NCI-H2171 (cell line): ENCODE measurements at regions not wholly inside any gene's neighbourhood (a gene's known extent, or its start where the extent isn't known, plus 50 kb on each side); places are given as distances from the start of the nearest gene placed in this dataset.
A peak's percentile ranks its signal among the peaks of the same experiment; 100 is the strongest.
"Not testable (repeated sequence)": the region's sequence is repeated elsewhere in the genome, so short reads cannot be mapped to it uniquely, and the experiment has no call there.

Source experiments
- DNase-seq: peaks from one replicate; lab custom pipeline; 2025; lab: John Stamatoyannopoulos, UW

GRCh38 chr12:119931402-119931801 lies 54.3 kb upstream of the CIT start:
- no peak for DNase-seq

DNA sequence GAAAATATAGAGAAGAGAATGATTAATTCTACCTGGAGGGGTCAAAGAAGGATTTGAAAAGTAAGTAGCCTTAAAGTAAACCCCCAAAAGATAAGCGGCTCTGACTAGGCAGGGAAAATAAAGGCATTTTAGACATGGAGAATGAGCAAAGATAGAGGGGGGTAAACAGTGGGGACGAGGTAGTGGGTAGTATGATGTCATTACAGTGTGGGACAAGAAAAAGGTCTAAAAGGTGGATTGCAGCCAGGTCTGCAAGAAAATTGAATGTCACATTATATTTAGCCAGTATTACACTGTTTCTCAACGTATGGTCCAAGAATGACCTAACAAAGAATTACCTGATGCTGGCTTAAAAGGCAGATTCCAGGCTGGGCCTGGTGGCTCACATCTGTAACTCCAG lies 55.8 kb upstream of the CIT start:
- no peak for DNase-seq

- DNase-seq, result not testable (repeated sequence)
Measured at GRCh38 chr12:119934780-119935179, 54.3 kb upstream of the BICDL1 start.

- no peak for DNase-seq
Measured at GRCh38 chr12:119936705-119937311, 52.2 kb upstream of the BICDL1 start.

DNA sequence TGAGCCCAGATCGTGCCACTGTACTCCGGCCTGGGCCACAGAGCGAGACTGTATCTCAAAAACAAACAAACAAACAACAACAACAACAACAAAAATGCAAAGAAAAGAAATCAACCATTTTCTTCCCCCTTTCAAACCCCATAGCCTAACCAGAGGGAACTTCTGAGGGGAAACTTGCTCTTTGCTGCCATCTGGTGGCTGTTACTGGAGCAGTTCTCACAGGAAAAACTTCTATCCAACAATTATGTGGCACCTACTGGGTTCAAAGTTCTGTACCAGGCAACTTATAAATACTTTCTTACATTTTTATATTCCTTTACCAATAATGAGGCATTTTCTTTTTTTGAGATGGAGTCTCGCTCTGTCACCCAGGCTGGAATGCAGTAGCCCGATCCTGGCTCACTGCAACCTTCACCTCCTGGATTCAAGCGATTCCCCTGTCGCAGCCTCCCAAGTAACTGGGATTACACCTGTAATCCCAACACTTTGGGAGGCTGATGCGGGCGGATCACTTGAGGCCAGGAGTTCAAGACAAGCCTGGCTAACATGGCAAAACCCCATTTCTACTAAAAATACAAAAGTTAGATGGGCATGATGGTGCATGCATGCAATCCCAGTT lies 50.9 kb upstream of the BICDL1 start:
- DNase-seq, result peak; percentile 23
